Upper lobe of left lung (tissue), 4 donors: ENCODE measurements at regions not wholly inside any gene's neighbourhood (a gene's known extent, or its start where the extent isn't known, plus 50 kb on each side); places are given as distances from the start of the nearest gene placed in this dataset.

ENCODE experiments used
- CTCF ChIP-seq, 6 experiments: fragments of 450-650 bp in 4 of 6; fragments of 200-600 bp in 2 of 6; sonication (generic) in 2 of 6; IDR thresholded peaks; one replicate each; pipeline ENCODE4 v1.5.1; 2016 to 2019; ENCODE audit warnings: antibody characterized with exemption in 6 of 6
- POLR2AphosphoS5 ChIP-seq, 2 donors: sonication (generic); formaldehyde crosslinking; IDR thresholded peaks; one replicate each; pipeline ENCODE4 v1.5.1; 2017; ENCODE audit warnings: antibody characterized with exemption in 2 of 2

DNA sequence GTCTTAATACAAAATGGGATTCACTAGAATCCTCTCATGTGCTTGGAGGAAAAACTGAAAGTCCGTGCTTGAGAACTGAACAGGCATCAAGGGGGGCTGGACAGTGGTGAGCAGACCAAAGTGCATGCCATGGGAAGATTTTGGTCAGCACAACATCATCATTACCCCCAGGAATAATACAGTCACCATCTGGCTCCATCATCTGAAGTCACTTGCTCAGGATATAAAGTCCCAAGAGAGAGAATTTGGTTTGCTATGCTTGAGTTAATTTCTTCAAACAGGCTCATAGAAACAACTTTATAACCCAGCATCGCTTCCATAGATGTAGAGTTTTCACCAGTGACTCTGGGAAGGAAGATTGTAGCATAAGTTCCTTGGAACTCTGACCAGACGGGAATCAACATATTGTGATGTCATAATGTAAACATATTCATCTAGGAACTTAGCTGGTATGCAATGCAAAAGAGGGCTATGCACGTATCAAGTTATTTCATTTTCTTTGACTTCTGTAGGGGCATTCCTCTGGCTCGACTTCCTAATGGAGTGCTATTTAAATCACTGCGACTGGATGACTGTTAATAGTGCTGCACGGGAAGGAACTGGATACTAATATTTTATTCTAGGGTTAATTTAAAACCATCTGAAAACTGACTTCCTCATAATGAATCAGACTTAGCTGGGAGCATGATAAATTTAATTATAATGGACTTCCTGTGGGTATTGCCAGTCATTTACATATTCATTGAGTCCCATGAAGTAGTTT is 145.2 kb downstream of the MTRR start:
- TF ChIP-seq POLR2AphosphoS5 (IDR thresholded peaks at IDR 0.05) (no peak), CTCF (IDR thresholded peaks at IDR 0.05) (no peak)
